Liver (tissue), 8 donors: ENCODE measurements at regions not wholly inside any gene's neighbourhood (a gene's known extent, or its start where the extent isn't known, plus 50 kb on each side); places are given as distances from the start of the nearest gene placed in this dataset.

Source experiments
- DNase-seq: peaks from one replicate; pipeline ENCODE4 v3.0.0-alpha.2; 2017; ENCODE audit warnings: low spot score
- H3K27ac ChIP-seq, 2 donors: one replicate each; pipeline ENCODE4 v1.7.0; 2013; ENCODE audit warnings: inconsistent platforms in 2 of 2, low read length in 2 of 2, control low read depth in 1 of 2, low read depth in 1 of 2, mild to moderate bottlenecking in 1 of 2
- H3K27me3 ChIP-seq, 4 donors: one replicate each; pipeline versions ENCODE4 v1.6.1 to v1.7.0; 2013; ENCODE audit warnings: low read length in 3 of 4, inconsistent platforms in 1 of 4, mild to moderate bottlenecking in 1 of 4, moderate library complexity in 1 of 4; ENCODE audit not compliant: control insufficient read depth in 4 of 4, insufficient read depth in 4 of 4
- H3K36me3 ChIP-seq, 4 donors: one replicate each; pipeline versions ENCODE4 v1.6.1 to v1.7.0; 2013; ENCODE audit warnings: low read length in 3 of 4, mild to moderate bottlenecking in 3 of 4, low read depth in 1 of 4, moderate library complexity in 1 of 4; ENCODE audit not compliant: control insufficient read depth in 4 of 4, insufficient read depth in 3 of 4
- H3K4me1 ChIP-seq, 4 donors: one replicate each; pipeline versions ENCODE4 v1.6.1 to v1.7.0; 2013; ENCODE audit warnings: low read length in 3 of 4, mild to moderate bottlenecking in 3 of 4, moderate library complexity in 1 of 4; ENCODE audit not compliant: control insufficient read depth in 4 of 4, insufficient read depth in 4 of 4
- H3K4me3 ChIP-seq, 3 donors: one replicate each; pipeline versions ENCODE4 v1.6.1 to v1.7.0; 2013; ENCODE audit warnings: low read length in 3 of 3, control low read depth in 1 of 3, low read depth in 1 of 3, mild to moderate bottlenecking in 1 of 3
- H3K9ac ChIP-seq, 2 donors: one replicate each; pipeline ENCODE4 v1.7.0; 2013; ENCODE audit warnings: low read length in 2 of 2, mild to moderate bottlenecking in 2 of 2, moderate library complexity in 2 of 2, control low read depth in 1 of 2, low read depth in 1 of 2
- H3K9me3 ChIP-seq, 4 donors: one replicate each; pipeline versions ENCODE4 v1.6.1 to v1.7.0; 2013; ENCODE audit warnings: low read length in 3 of 4; ENCODE audit not compliant: control insufficient read depth in 4 of 4
- ATF3 ChIP-seq: IDR thresholded peaks from 2 replicates; pipeline ENCODE4 v1.6.1; 2016; ENCODE audit warnings: antibody characterized with exemption
- EGR1 ChIP-seq, 2 donors: IDR thresholded peaks; 2 replicates each; pipeline ENCODE4 v1.6.1; 2016 to 2018; ENCODE audit warnings: antibody characterized with exemption in 2 of 2, low read depth in 2 of 2
- FOXA1 ChIP-seq: IDR thresholded peaks from 2 replicates; pipeline ENCODE4 v1.6.1; 2016; ENCODE audit warnings: antibody characterized with exemption
- FOXA2 ChIP-seq: IDR thresholded peaks from 2 replicates; pipeline ENCODE4 v1.6.1; 2016; ENCODE audit warnings: antibody characterized with exemption
- GABPA ChIP-seq, 2 donors: IDR thresholded peaks in 1 of 2; conservative IDR thresholded peaks in 1 of 2; 2 replicates each; pipeline ENCODE4 v1.6.1; 2016; ENCODE audit warnings: antibody characterized with exemption in 2 of 2, mild to moderate bottlenecking in 1 of 2, moderate library complexity in 1 of 2
- HNF4A ChIP-seq, 2 donors: conservative IDR thresholded peaks; 2 replicates each; pipeline ENCODE4 v1.6.1; 2016; ENCODE audit warnings: antibody characterized with exemption in 2 of 2, mild to moderate bottlenecking in 2 of 2
- HNF4G ChIP-seq: IDR thresholded peaks from 2 replicates; pipeline ENCODE4 v1.6.1; 2016; ENCODE audit warnings: antibody characterized with exemption
- JUND ChIP-seq, 2 donors: IDR thresholded peaks; 2 replicates each; pipeline ENCODE4 v1.6.1; 2016; ENCODE audit warnings: antibody characterized with exemption in 2 of 2
- NR2F2 ChIP-seq: IDR thresholded peaks from 2 replicates; pipeline ENCODE4 v1.6.1; 2016; ENCODE audit warnings: antibody characterized with exemption
- RAD21 ChIP-seq, 2 donors: IDR thresholded peaks; 2 replicates each; pipeline ENCODE4 v1.6.1; 2016; ENCODE audit warnings: antibody characterized with exemption in 2 of 2, mild to moderate bottlenecking in 2 of 2
- REST ChIP-seq: IDR thresholded peaks from 2 replicates; pipeline ENCODE4 v1.6.1; 2016; ENCODE audit warnings: antibody characterized with exemption, mild to moderate bottlenecking
- RXRA ChIP-seq, 2 donors: IDR thresholded peaks; 2 replicates each; pipeline ENCODE4 v1.6.1; 2017 to 2018; ENCODE audit warnings: antibody characterized with exemption in 2 of 2, mild to moderate bottlenecking in 1 of 2
- SP1 ChIP-seq: IDR thresholded peaks from 2 replicates; pipeline ENCODE4 v1.6.1; 2018; ENCODE audit warnings: antibody characterized with exemption, mild to moderate bottlenecking
- TAF1 ChIP-seq: conservative IDR thresholded peaks from 2 replicates; pipeline ENCODE4 v1.6.1; 2016; ENCODE audit warnings: antibody characterized with exemption, mild to moderate bottlenecking
- YY1 ChIP-seq: IDR thresholded peaks from 2 replicates; pipeline ENCODE4 v1.6.1; 2016; ENCODE audit warnings: antibody characterized with exemption, mild to moderate bottlenecking
- ZBTB33 ChIP-seq: IDR thresholded peaks from 2 replicates; pipeline ENCODE4 v1.6.1; 2016; ENCODE audit warnings: antibody characterized with exemption
- WGBS: extraction: QIAGEN DNeasy Blood & Tissue Kit; methylation state at CpG from one replicate; pipeline ENCODE4 v1.1.7; 2013; 5-methylcytosine and 5-hydroxymethylcytosine counted together
- TF ChIP-seq, protein P1 (sequence below): fragments of 150-350 bp; IDR thresholded peaks from 2 replicates; pipeline ENCODE4 v1.5.1; 2017; ENCODE audit warnings: improper control_type of control experiment, low read depth, low read length; ENCODE audit not compliant: missing input control
- donor health status: healthy.
- donor health status: healthy.
- donor health status: healthy.
- donor health status: healthy.
- donor health status: healthy.

- Histone ChIP-seq H3K36me3 (no peaks in the 10 kb centered on the region), H3K27ac (no peak overlapping the region), H3K9ac (no peak overlapping the region), H3K27me3 (no peaks in the 10 kb centered on the region), H3K4me3 (no peak overlapping the region), H3K4me1 (no peaks in the 10 kb centered on the region), H3K9me3 (no peaks in the 10 kb centered on the region)
- TF ChIP-seq SP1, result no peak
- no peak for TF ChIP-seq HNF4G
- TF ChIP-seq NR2F2, result no peak
- TF ChIP-seq ATF3, result no peak
- no peak for TF ChIP-seq ZBTB33
- no peak for TF ChIP-seq YY1
- TF ChIP-seq, protein P1, sequence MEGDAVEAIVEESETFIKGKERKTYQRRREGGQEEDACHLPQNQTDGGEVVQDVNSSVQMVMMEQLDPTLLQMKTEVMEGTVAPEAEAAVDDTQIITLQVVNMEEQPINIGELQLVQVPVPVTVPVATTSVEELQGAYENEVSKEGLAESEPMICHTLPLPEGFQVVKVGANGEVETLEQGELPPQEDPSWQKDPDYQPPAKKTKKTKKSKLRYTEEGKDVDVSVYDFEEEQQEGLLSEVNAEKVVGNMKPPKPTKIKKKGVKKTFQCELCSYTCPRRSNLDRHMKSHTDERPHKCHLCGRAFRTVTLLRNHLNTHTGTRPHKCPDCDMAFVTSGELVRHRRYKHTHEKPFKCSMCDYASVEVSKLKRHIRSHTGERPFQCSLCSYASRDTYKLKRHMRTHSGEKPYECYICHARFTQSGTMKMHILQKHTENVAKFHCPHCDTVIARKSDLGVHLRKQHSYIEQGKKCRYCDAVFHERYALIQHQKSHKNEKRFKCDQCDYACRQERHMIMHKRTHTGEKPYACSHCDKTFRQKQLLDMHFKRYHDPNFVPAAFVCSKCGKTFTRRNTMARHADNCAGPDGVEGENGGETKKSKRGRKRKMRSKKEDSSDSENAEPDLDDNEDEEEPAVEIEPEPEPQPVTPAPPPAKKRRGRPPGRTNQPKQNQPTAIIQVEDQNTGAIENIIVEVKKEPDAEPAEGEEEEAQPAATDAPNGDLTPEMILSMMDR, result no peak
- TF ChIP-seq RAD21 (IDR thresholded peaks at IDR 0.05), result no peak
- no peak for TF ChIP-seq HNF4A (conservative IDR thresholded peaks at IDR 0.05)
- TF ChIP-seq RXRA (IDR thresholded peaks at IDR 0.05), result no peak
- TF ChIP-seq FOXA2, result no peak
- no peak for TF ChIP-seq REST
- no peak for TF ChIP-seq GABPA (IDR thresholded peaks at IDR 0.05 in 1 of 2, conservative IDR thresholded peaks at IDR 0.05 in 1 of 2)
- no peak for TF ChIP-seq JUND (IDR thresholded peaks at IDR 0.05)
- DNase-seq, result no peak
- WGBS, result 93% methylated on average over 3 of the region's 3 CpGs
Measured at GRCh38 chr2:146305164-146305563, 1539.7 kb upstream of the ACVR2A start.

GRCh38 chr2:146301287-146301686 lies 1543.5 kb upstream of the ACVR2A start:
- Histone ChIP-seq H3K36me3 (no peaks in the 10 kb centered on the region), H3K27ac (no peak overlapping the region), H3K4me1 (no peaks in the 10 kb centered on the region), H3K4me3 (no peak overlapping the region), H3K27me3 (no peaks in the 10 kb centered on the region), H3K9ac (no peak overlapping the region), H3K9me3 (no peaks in the 10 kb centered on the region)
- WGBS, result 83% methylated on average over 2 of the region's 2 CpGs
- DNase-seq, result no peak
- TF ChIP-seq EGR1 (IDR thresholded peaks at IDR 0.05; ENCODE audit: low read depth in 2 of 2), result no peak
- no peak for TF ChIP-seq RAD21 (IDR thresholded peaks at IDR 0.05)
- no peak for TF ChIP-seq FOXA1
- TF ChIP-seq ZBTB33, result no peak
- no peak for TF ChIP-seq NR2F2
- no peak for TF ChIP-seq FOXA2
- TF ChIP-seq YY1, result no peak
- no peak for TF ChIP-seq JUND (IDR thresholded peaks at IDR 0.05)
- no peak for TF ChIP-seq SP1
- TF ChIP-seq ATF3, result no peak
- TF ChIP-seq TAF1, result no peak
- no peak for TF ChIP-seq REST
- no peak for TF ChIP-seq HNF4A (conservative IDR thresholded peaks at IDR 0.05)
